AG09319 (cell line): ENCODE measurements at regions not wholly inside any gene's neighbourhood (a gene's known extent, or its start where the extent isn't known, plus 50 kb on each side); places are given as distances from the start of the nearest gene placed in this dataset.

Experiments used
- DNase-seq: peaks from one replicate; pipeline ENCODE4 v3.0.0-alpha.2; 2010; ENCODE audit warnings: low read depth; ENCODE audit errors: extremely low read depth
- CTCF ChIP-seq: IDR thresholded peaks from 2 replicates; pipeline ENCODE4 v1.5.1; 2011; ENCODE audit warnings: low read depth, mild to moderate bottlenecking, inconsistent platforms, low read length, moderate library complexity

GRCh38 chr20:60941379-60941778 is 310.7 kb upstream of the CDH4 start:
- no peak for DNase-seq
- TF ChIP-seq CTCF, result no peak

- no peak for TF ChIP-seq CTCF
- DNase-seq, result no peak
These were observed 304.2 kb upstream of the CDH4 start for GRCh38 chr20:60947819-60948218.

- no peak for DNase-seq
These were observed 303.8 kb upstream of the CDH4 start for GRCh38 chr20:60948224-60948623.

GRCh38 chr20:60950561-60950960 is 301.5 kb upstream of the CDH4 start:
- no peak for DNase-seq
- no peak for TF ChIP-seq CTCF

More at GRCh38 chr20:60948224-60948623, 303.8 kb upstream of the CDH4 start:
- TF ChIP-seq CTCF, result no peak

GRCh38 chr20:60950974-60951373 is 301.1 kb upstream of the CDH4 start:
- TF ChIP-seq CTCF, result no peak
- DNase-seq, result no peak

GRCh38 chr20:60952861-60953260 is 299.2 kb upstream of the CDH4 start:
- DNase-seq, result no peak
- no peak for TF ChIP-seq CTCF

GRCh38 chr20:60953321-60953720 is 298.7 kb upstream of the CDH4 start:
- no peak for DNase-seq
- TF ChIP-seq CTCF, result no peak
